PFSK-1 (cell line): ENCODE measurements at regions not wholly inside any gene's neighbourhood (a gene's known extent, or its start where the extent isn't known, plus 50 kb on each side); places are given as distances from the start of the nearest gene placed in this dataset.

Experiments
- FOXP2 ChIP-seq: optimal IDR thresholded peaks from 2 replicates; pipeline ENCODE3; 2011; ENCODE audit warnings: borderline replicate concordance, control low read depth, inconsistent platforms; ENCODE audit not compliant: insufficient read depth; ENCODE audit errors: extremely low read length, extremely low read depth
- POLR2AphosphoS5 ChIP-seq: IDR thresholded peaks from 2 replicates; pipeline ENCODE4 v1.6.1; 2012; ENCODE audit warnings: low read depth, mild to moderate bottlenecking, control low read depth, low read length, moderate library complexity
- SIN3A ChIP-seq: IDR thresholded peaks from 2 replicates; pipeline ENCODE4 v1.6.1; 2012; ENCODE audit warnings: mild to moderate bottlenecking, low read length, moderate library complexity, borderline replicate concordance; ENCODE audit not compliant: insufficient read depth
- TAF1 ChIP-seq: IDR thresholded peaks from 2 replicates; pipeline ENCODE4 v1.6.1; 2012; ENCODE audit warnings: low read length, control low read depth, borderline replicate concordance; ENCODE audit not compliant: insufficient read depth
- TF ChIP-seq, protein P1 (sequence below), 2 experiments: IDR thresholded peaks; 2 replicates each; pipeline versions ENCODE4 v1.6.1 to v1.8.0; 2011 to 2012; ENCODE audit warnings: low read depth in 2 of 2, low read length in 2 of 2, control low read depth in 1 of 2, inconsistent platforms in 1 of 2, mild to moderate bottlenecking in 1 of 2, moderate library complexity in 1 of 2; ENCODE audit not compliant: insufficient read depth in 1 of 2

DNA sequence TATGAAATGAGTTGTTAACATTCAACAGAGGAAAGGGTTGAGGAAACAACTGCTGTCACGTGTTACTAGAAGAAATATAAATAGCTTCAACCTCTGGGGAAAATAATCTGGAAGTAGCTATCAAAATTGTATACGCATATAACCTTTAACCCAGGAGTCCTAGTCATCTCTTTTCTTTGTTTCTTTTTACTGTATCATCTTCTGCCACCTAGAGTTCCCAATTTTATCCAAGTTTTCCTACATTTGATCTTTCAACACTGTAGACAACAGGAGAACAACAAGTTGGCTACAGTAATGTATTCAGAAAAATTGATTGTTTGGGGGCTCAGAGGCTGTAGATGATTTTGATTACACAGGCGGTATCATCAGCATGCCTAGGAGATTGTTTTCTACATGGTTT, 453.7 kb downstream of the FSCB start:
- TF ChIP-seq, protein P1, sequence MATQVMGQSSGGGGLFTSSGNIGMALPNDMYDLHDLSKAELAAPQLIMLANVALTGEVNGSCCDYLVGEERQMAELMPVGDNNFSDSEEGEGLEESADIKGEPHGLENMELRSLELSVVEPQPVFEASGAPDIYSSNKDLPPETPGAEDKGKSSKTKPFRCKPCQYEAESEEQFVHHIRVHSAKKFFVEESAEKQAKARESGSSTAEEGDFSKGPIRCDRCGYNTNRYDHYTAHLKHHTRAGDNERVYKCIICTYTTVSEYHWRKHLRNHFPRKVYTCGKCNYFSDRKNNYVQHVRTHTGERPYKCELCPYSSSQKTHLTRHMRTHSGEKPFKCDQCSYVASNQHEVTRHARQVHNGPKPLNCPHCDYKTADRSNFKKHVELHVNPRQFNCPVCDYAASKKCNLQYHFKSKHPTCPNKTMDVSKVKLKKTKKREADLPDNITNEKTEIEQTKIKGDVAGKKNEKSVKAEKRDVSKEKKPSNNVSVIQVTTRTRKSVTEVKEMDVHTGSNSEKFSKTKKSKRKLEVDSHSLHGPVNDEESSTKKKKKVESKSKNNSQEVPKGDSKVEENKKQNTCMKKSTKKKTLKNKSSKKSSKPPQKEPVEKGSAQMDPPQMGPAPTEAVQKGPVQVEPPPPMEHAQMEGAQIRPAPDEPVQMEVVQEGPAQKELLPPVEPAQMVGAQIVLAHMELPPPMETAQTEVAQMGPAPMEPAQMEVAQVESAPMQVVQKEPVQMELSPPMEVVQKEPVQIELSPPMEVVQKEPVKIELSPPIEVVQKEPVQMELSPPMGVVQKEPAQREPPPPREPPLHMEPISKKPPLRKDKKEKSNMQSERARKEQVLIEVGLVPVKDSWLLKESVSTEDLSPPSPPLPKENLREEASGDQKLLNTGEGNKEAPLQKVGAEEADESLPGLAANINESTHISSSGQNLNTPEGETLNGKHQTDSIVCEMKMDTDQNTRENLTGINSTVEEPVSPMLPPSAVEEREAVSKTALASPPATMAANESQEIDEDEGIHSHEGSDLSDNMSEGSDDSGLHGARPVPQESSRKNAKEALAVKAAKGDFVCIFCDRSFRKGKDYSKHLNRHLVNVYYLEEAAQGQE (IDR thresholded peaks at IDR 0.05; ENCODE audit: insufficient read depth in 1 of 2, low read depth in 2 of 2, low read length in 2 of 2), result no peak
- no peak for TF ChIP-seq SIN3A
- no peak for TF ChIP-seq TAF1
- TF ChIP-seq FOXP2, result no peak
- TF ChIP-seq POLR2AphosphoS5, result no peak

DNA sequence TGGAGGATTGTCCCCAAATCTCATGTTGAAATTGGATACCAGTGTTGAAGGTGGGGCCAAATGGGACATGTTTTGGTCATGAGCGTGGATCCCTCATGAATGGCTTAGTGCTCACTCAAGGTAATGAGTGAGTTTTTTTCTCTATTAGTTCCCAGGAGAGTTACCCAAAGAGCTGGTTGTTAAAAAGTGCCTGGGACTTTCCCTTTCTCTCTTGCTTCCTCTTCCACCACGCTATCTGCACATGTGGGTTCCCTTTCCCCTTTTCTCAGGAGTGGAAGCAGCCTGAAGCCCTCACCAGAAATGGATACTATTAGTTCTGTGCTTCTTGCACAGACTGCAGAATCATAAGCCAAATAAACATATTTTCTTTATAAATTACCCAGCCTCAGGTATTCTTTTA, 465.4 kb downstream of the FSCB start:
- no peak for TF ChIP-seq POLR2AphosphoS5
- TF ChIP-seq, protein P1 (IDR thresholded peaks at IDR 0.05; ENCODE audit: insufficient read depth in 1 of 2, low read depth in 2 of 2, low read length in 2 of 2), result no peak
- TF ChIP-seq TAF1, result no peak
- no peak for TF ChIP-seq SIN3A

DNA sequence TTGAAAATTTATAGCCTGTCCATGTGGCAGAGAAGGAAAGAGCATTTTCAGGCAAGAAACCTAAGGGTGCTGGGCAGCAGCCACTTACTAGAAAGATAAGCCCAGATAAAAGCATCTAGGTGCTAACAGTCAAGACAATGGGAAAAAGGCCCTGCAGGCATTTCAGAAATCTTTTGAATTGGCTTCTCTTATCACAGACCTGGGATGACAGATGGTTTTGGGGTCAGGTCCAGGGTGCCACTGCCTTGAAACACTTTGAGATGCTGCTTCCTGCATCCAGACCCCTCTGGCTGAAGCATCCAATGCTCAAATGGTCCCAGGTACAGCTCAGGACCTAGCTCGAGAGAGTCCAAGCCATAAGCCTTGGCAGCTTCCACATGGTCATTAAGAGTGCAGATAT, 466.5 kb downstream of the FSCB start:
- TF ChIP-seq FOXP2 (no peak), TAF1 (no peak), SIN3A (no peak), POLR2AphosphoS5 (no peak)
- TF ChIP-seq, protein P1 (IDR thresholded peaks at IDR 0.05; ENCODE audit: insufficient read depth in 1 of 2, low read depth in 2 of 2, low read length in 2 of 2), result no peak

DNA sequence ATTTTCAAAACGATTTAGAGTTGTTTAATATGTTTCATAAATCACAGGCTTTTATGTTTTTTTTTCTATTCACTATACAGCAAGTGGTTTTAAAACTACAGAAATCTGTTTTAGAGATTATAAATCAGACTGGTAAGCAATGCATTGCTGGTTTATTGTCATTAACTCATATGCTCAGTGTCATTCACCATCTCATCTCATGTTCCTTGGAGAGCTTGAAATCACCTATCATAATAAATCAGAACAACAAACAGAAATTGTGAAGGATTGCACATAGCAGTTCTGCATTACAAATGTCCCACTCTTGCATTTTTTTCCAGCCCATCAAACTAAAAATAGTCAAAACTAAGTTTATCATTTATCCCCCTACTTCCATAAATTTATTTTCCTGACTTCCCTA, 470.8 kb downstream of the FSCB start:
- TF ChIP-seq, protein P1 (IDR thresholded peaks at IDR 0.05; ENCODE audit: insufficient read depth in 1 of 2, low read depth in 2 of 2, low read length in 2 of 2), result no peak
- no peak for TF ChIP-seq SIN3A
- TF ChIP-seq TAF1, result no peak
- no peak for TF ChIP-seq FOXP2
- no peak for TF ChIP-seq POLR2AphosphoS5

DNA sequence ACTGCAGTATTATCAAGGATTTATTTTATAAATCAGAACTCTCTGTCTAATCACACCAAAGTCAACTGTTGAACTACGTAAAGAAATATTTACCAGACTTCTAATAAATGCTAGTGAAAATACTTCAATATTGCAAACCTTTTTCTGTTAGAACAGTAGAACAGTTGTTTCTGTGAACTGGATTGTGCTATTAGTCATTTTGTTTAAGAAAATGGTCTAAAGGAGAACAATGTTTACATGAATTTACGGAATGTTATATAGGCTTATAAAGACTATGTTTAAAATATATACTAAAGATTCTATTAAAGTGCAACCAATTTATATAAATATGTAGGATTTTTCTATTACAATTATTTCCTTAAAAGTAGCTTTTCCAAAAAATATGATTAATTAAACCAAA, 471.4 kb downstream of the FSCB start:
- no peak for TF ChIP-seq FOXP2
- TF ChIP-seq SIN3A, result no peak
- no peak for TF ChIP-seq POLR2AphosphoS5
- TF ChIP-seq, protein P1 (IDR thresholded peaks at IDR 0.05; ENCODE audit: insufficient read depth in 1 of 2, low read depth in 2 of 2, low read length in 2 of 2), result no peak
- TF ChIP-seq TAF1, result no peak
